HepG2 (cell line): ENCODE measurements at regions not wholly inside any gene's neighbourhood (a gene's known extent, or its start where the extent isn't known, plus 50 kb on each side); places are given as distances from the start of the nearest gene placed in this dataset.
A peak's percentile ranks its signal among the peaks of the same experiment; 100 is the strongest.

ENCODE experiments used
- CEBPG ChIP-seq: IDR thresholded peaks from 2 replicates; pipeline ENCODE4 v1.6.1; 2016
- CHD2 ChIP-seq: IDR thresholded peaks from 2 replicates; pipeline ENCODE4 v1.6.1; 2011; ENCODE audit warnings: low read depth, low read length, improper control_type of control experiment
- CHD4 ChIP-seq: fragments of 200-600 bp; sonication (generic); IDR thresholded peaks from 2 replicates; pipeline ENCODE4 v1.7.0; 2017; ENCODE audit warnings: mild to moderate bottlenecking, low read length, borderline replicate concordance
- EED ChIP-seq: sonication (generic); formaldehyde crosslinking; IDR thresholded peaks from 2 replicates; pipeline ENCODE4 v1.5.0; 2020; ENCODE audit warnings: mild to moderate bottlenecking, missing genetic modification reagents
- EHMT2 ChIP-seq: fragments of 200-600 bp; sonication (generic); IDR thresholded peaks from 2 replicates; pipeline ENCODE4 v1.7.0; 2017; ENCODE audit warnings: antibody characterized with exemption, low read depth, low read length, borderline replicate concordance
- ETV5 ChIP-seq: IDR thresholded peaks from 2 replicates; pipeline ENCODE4 v1.6.1; 2018; ENCODE audit warnings: missing biosample characterization, missing genetic modification reagents, inconsistent platforms, borderline replicate concordance
- HIC2 ChIP-seq: sonication (generic); formaldehyde crosslinking; IDR thresholded peaks from 2 replicates; pipeline ENCODE4 v1.9.0; 2022; ENCODE audit warnings: low read depth, missing genetic modification reagents
- MNT ChIP-seq: fragments of 450-650 bp; IDR thresholded peaks from 2 replicates; pipeline ENCODE4 v1.6.1; 2016
- NFATC3 ChIP-seq: sonication (generic); formaldehyde crosslinking; IDR thresholded peaks from 2 replicates; pipeline ENCODE4 v1.5.1; 2020; ENCODE audit warnings: mild to moderate bottlenecking, missing genetic modification reagents
- SIX1 ChIP-seq: sonication (generic); formaldehyde crosslinking; IDR thresholded peaks from 2 replicates; pipeline ENCODE4 v1.4.0; 2020; ENCODE audit warnings: missing genetic modification reagents, borderline replicate concordance
- TCF12 ChIP-seq, 2 experiments: fragments of 450-650 bp in 1 of 2; sonication (generic) in 1 of 2; formaldehyde crosslinking in 1 of 2; IDR thresholded peaks; 2 replicates each; pipeline versions ENCODE4 v1.6.1 to v1.8.0; 2017 to 2022; ENCODE audit warnings: antibody characterized with exemption in 1 of 2, mild to moderate bottlenecking in 1 of 2, missing genetic modification reagents in 1 of 2, moderate library complexity in 1 of 2
- TFAP4 ChIP-seq: sonication (generic); IDR thresholded peaks from 2 replicates; pipeline ENCODE4 v1.6.1; 2016; ENCODE audit warnings: low read depth, borderline replicate concordance
- TFDP1 ChIP-seq: IDR thresholded peaks from 2 replicates; pipeline ENCODE4 v1.6.1; 2016; ENCODE audit warnings: missing compliant biosample characterization, missing genetic modification reagents, borderline replicate concordance
- U2AF1 ChIP-seq: fragments of 200-400 bp; formaldehyde crosslinking; optimal IDR thresholded peaks from 2 replicates; pipeline ENCODE3; 2017; ENCODE audit warnings: mild to moderate bottlenecking, low read depth, low read length
- ZMYM2 ChIP-seq: sonication (generic); formaldehyde crosslinking; IDR thresholded peaks from 2 replicates; pipeline ENCODE4 v1.8.0; 2022; ENCODE audit warnings: mild to moderate bottlenecking, missing genetic modification reagents
- ZNF274 ChIP-seq: sonication (generic); formaldehyde crosslinking; IDR thresholded peaks from 2 replicates; pipeline ENCODE4 v1.5.1; 2020; ENCODE audit warnings: mild to moderate bottlenecking, missing genetic modification reagents
- ZNF503 ChIP-seq: sonication (generic); formaldehyde crosslinking; IDR thresholded peaks from 2 replicates; pipeline ENCODE4 v1.4.0; 2020; ENCODE audit warnings: missing genetic modification reagents
- ZNF605 ChIP-seq: sonication (generic); formaldehyde crosslinking; IDR thresholded peaks from 2 replicates; pipeline ENCODE4 v1.8.0; 2022; ENCODE audit warnings: mild to moderate bottlenecking, missing genetic modification reagents
- ZNF724P ChIP-seq: sonication (generic); formaldehyde crosslinking; IDR thresholded peaks from 2 replicates; pipeline ENCODE4 v1.8.0; 2022; ENCODE audit warnings: missing genetic modification reagents, borderline replicate concordance
- TF ChIP-seq, protein P1 (sequence below): sonication (generic); formaldehyde crosslinking; IDR thresholded peaks from 2 replicates; pipeline ENCODE4 v1.5.0; 2020; ENCODE audit warnings: mild to moderate bottlenecking, missing genetic modification reagents, borderline replicate concordance

DNA sequence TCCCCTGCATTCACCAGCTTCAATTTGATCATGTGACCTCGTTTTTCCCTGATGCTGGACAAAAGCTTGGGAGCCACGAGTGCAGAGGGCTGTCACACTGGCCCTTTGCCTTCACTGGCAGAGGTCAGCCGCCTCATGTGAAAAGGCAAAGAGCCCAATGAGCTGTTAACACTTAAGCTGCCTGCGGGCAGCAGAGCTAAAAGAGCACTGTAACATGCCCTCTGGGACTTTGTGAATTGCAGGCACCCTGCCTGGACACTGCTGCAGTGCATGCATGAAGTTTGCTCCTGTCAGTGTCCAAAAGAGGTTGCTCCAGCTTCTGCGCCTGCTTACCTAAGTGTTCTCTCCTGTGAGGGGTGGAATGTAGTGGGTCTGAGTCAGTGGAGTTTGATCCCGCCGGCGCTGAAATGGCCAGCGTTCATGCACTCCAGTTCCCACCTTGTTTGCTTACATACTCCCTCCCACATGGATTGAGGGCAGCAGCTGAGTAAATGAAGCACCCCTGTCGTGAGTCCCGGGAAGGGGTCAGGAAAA lies 193.7 kb downstream of the RFC3 start (continued):
- peak; percentile 99 for TF ChIP-seq TFAP4
- no peak for TF ChIP-seq EED (CRISPR knock-in tag)
- peak; percentile 82 for TF ChIP-seq ZMYM2
- TF ChIP-seq ZNF605, result peak; percentile 85; the same call in 1 of the 2 replicates
- peak; percentile 63; the same call in 1 of the 2 replicates for TF ChIP-seq ZNF274 (CRISPR knock-in tag)
- TF ChIP-seq ZNF503 (CRISPR knock-in tag), result peak; percentile 68; the same call in 1 of the 2 replicates
- no peak for TF ChIP-seq HIC2 (CRISPR knock-in tag)
- TF ChIP-seq SIX1, result no peak
- TF ChIP-seq TFDP1, result peak; percentile 48; the same call in 1 of the 2 replicates
- peak; percentile 93 for TF ChIP-seq U2AF1
- TF ChIP-seq ZNF724P (CRISPR knock-in tag), result peak; percentile 56; the same call in 1 of the 2 replicates
- peak; percentile 78; the same call in 1 of the 2 replicates for TF ChIP-seq EHMT2
- TF ChIP-seq CEBPG (CRISPR knock-in tag), result peak; percentile 28; the same call in 1 of the 2 replicates
- no peak for TF ChIP-seq CHD2
- TF ChIP-seq CHD4, result peak; percentile 68; the same call in 1 of the 2 replicates
- TF ChIP-seq TCF12 (IDR thresholded peaks at IDR 0.05), result no peak
- TF ChIP-seq TCF12 (CRISPR knock-in tag; IDR thresholded peaks at IDR 0.05), result peak; percentile 80; the same call in 1 of the 2 replicates
- no peak; the same call in 1 of the 2 replicates for TF ChIP-seq ETV5 (CRISPR knock-in tag)
- TF ChIP-seq, protein P1, sequence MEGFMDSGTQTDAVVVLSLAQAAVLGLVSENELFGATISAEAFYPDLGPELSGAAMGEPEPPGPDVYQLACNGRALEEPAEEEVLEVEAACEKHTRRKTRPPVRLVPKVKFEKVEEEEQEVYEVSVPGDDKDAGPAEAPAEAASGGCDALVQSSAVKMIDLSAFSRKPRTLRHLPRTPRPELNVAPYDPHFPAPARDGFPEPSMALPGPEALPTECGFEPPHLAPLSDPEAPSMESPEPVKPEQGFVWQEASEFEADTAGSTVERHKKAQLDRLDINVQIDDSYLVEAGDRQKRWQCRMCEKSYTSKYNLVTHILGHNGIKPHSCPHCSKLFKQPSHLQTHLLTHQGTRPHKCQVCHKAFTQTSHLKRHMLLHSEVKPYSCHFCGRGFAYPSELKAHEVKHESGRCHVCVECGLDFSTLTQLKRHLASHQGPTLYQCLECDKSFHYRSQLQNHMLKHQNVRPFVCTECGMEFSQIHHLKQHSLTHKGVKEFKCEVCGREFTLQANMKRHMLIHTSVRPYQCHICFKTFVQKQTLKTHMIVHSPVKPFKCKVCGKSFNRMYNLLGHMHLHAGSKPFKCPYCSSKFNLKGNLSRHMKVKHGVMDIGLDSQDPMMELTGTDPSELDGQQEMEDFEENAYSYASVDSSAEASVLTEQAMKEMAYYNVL (CRISPR knock-in tag), result no peak; the same call in 1 of the 2 replicates
- TF ChIP-seq NFATC3 (CRISPR knock-in tag), result no peak
- TF ChIP-seq MNT, result peak; percentile 28; the same call in 1 of the 2 replicates
